HepG2 (cell line): ENCODE measurements at regions not wholly inside any gene's neighbourhood (a gene's known extent, or its start where the extent isn't known, plus 50 kb on each side); places are given as distances from the start of the nearest gene placed in this dataset.

Experiments used
- ATAC-seq: fragments of 200-7000 bp; cut with Tn5 transposase; 3 replicates; pipeline ENCODE4 v1.9.1; 2020; ENCODE audit warnings: mild to moderate bottlenecking, moderate library complexity
- BruUV-seq: library from RNA; stranded (reverse); fragments of 400-500 nt; replicated peaks from 2 replicates; lab custom pipeline; 2021; lab: Mats Ljungman, UMichigan
- CTCF ChIA-PET: fragments of 300-600 bp; formaldehyde crosslinking; extraction: SDS; loops from one replicate; lab custom pipeline; 2021; ENCODE audit warnings: low total read pairs, inconsistent platforms, low intra/inter-chr PET ratio; lab: Yijun Ruan, JAX
- POLR2A ChIA-PET: fragments of 350-600 bp; sonication (Branson Sonifier 250); formaldehyde crosslinking; loops from one replicate; lab custom pipeline; 2020; ENCODE audit warnings: antibody characterized with exemption, inconsistent platforms; lab: Yijun Ruan, JAX
- DNase-seq: peaks from one replicate; pipeline ENCODE4 v3.0.0-alpha.2; 2015; ENCODE audit warnings: low spot score
- FAIRE-seq: peaks from 3 replicates; lab custom pipeline; 2011; peaks lifted over from hg19 to GRCh38; lab: Jason Lieb, UNC
- H2AFZ ChIP-seq: one replicate; pipeline ENCODE4 v1.6.1; 2011; ENCODE audit warnings: low read length, inconsistent platforms
- H3K27ac ChIP-seq: fragments of 300-600 bp; 3 replicates; pipeline ENCODE4 v1.8.0; 2011; ENCODE audit warnings: mixed run types, mild to moderate bottlenecking, mixed read lengths, low read length, inconsistent platforms; ENCODE audit not compliant: insufficient read depth; ENCODE audit errors: extremely low read length
- H3K27me3 ChIP-seq, 2 experiments: fragments of 200-600 bp in 1 of 2; 2 replicates in 1 of 2; 3 replicates in 1 of 2; pipeline versions ENCODE4 v1.6.0 to v1.8.0; 2011; ENCODE audit warnings: low read length in 2 of 2, mild to moderate bottlenecking in 2 of 2, moderate library complexity in 2 of 2, inconsistent platforms in 1 of 2; ENCODE audit not compliant: insufficient read depth in 2 of 2, control insufficient read depth in 1 of 2
- H3K36me3 ChIP-seq, 2 experiments: fragments of 200-600 bp in 1 of 2; replicated peaks in 1 of 2; 2 replicates in 1 of 2; 3 replicates in 1 of 2; pipeline versions ENCODE4 v1.5.1 to v1.8.0; 2011; ENCODE audit warnings: low read length in 2 of 2, inconsistent platforms in 1 of 2; ENCODE audit not compliant: insufficient read depth in 2 of 2, control insufficient read depth in 1 of 2
- H3K4me1 ChIP-seq: 2 replicates; pipeline ENCODE4 v1.5.1; 2012; ENCODE audit warnings: low read length, inconsistent platforms; ENCODE audit not compliant: insufficient read depth
- H3K4me2 ChIP-seq: 2 replicates; pipeline ENCODE4 v1.6.0; 2011; ENCODE audit warnings: low read depth, low read length, inconsistent platforms
- H3K4me3 ChIP-seq, 3 experiments: fragments of 200-600 bp in 1 of 3; sonication (generic), shearing (Covaris generic) in 1 of 3; replicated peaks in 1 of 3; 2 replicates each; pipeline ENCODE4 v1.5.1; 2011 to 2016; ENCODE audit warnings: low read length in 3 of 3, inconsistent platforms in 2 of 3, low read depth in 2 of 3, mild to moderate bottlenecking in 2 of 3, control low read depth in 1 of 3, mixed read lengths in 1 of 3; ENCODE audit not compliant: insufficient read depth in 1 of 3
- H3K79me2 ChIP-seq: one replicate; pipeline ENCODE4 v1.6.1; 2011; ENCODE audit warnings: low read length, inconsistent platforms; ENCODE audit not compliant: insufficient read depth
- H3K9ac ChIP-seq: 2 replicates; pipeline ENCODE4 v1.6.0; 2011; ENCODE audit warnings: mild to moderate bottlenecking, low read depth, low read length, inconsistent platforms; ENCODE audit not compliant: insufficient read depth
- H3K9me3 ChIP-seq: 2 replicates; pipeline ENCODE4 v1.5.1; 2012; ENCODE audit warnings: mild to moderate bottlenecking, low read length
- H4K20me1 ChIP-seq: 2 replicates; pipeline ENCODE4 v1.6.0; 2011; ENCODE audit warnings: inconsistent platforms, mild to moderate bottlenecking, low read length, moderate library complexity; ENCODE audit not compliant: insufficient read depth
- AHR ChIP-seq: IDR thresholded peaks from 2 replicates; pipeline ENCODE4 v1.6.1; 2018; ENCODE audit warnings: missing genetic modification reagents, missing compliant biosample characterization
- ESRRA ChIP-seq: sonication (generic); formaldehyde crosslinking; IDR thresholded peaks from 2 replicates; pipeline ENCODE4 v1.5.1; 2020; ENCODE audit warnings: mild to moderate bottlenecking, low read depth, missing genetic modification reagents
- HDAC2 ChIP-seq: sonication (generic); formaldehyde crosslinking; IDR thresholded peaks from 2 replicates; pipeline ENCODE4 v1.4.0; 2020; ENCODE audit warnings: missing genetic modification reagents
- IRF9 ChIP-seq: sonication (generic); formaldehyde crosslinking; IDR thresholded peaks from 2 replicates; pipeline ENCODE4 v1.8.0; 2022; ENCODE audit warnings: missing genetic modification reagents, mild to moderate bottlenecking, borderline replicate concordance
- MED1 ChIP-seq: sonication (generic); formaldehyde crosslinking; IDR thresholded peaks from 2 replicates; pipeline ENCODE4 v1.4.0; 2020; ENCODE audit warnings: missing genetic modification reagents
- MYC ChIP-seq: sonication (generic); formaldehyde crosslinking; IDR thresholded peaks from 2 replicates; pipeline ENCODE4 v1.9.0; 2021; ENCODE audit warnings: missing genetic modification reagents, borderline replicate concordance
- NFRKB ChIP-seq: fragments of 450-650 bp; IDR thresholded peaks from 2 replicates; pipeline ENCODE4 v1.6.1; 2017
- THAP9 ChIP-seq: sonication (generic); formaldehyde crosslinking; IDR thresholded peaks from 2 replicates; pipeline ENCODE4; 2020; ENCODE audit warnings: missing genetic modification reagents, mild to moderate bottlenecking, borderline replicate concordance
- ZFP90 ChIP-seq: sonication (generic); formaldehyde crosslinking; IDR thresholded peaks from 2 replicates; pipeline ENCODE4 v1.8.0; 2022; ENCODE audit warnings: missing genetic modification reagents, mild to moderate bottlenecking, inconsistent platforms, borderline replicate concordance
- ZNF232 ChIP-seq: sonication (generic); formaldehyde crosslinking; IDR thresholded peaks from 2 replicates; pipeline ENCODE4 v1.4.0; 2020; ENCODE audit warnings: missing genetic modification reagents, borderline replicate concordance
- ZNF687 ChIP-seq: sonication (generic); formaldehyde crosslinking; IDR thresholded peaks from 2 replicates; pipeline ENCODE4 v1.5.1; 2020; ENCODE audit warnings: mild to moderate bottlenecking, missing genetic modification reagents, moderate library complexity
- ZNF776 ChIP-seq: sonication (generic); formaldehyde crosslinking; IDR thresholded peaks from 2 replicates; pipeline ENCODE4 v1.4.0; 2020; ENCODE audit warnings: mild to moderate bottlenecking, missing genetic modification reagents
- WGBS: methylation state at CpG from one replicate; pipeline ENCODE4 v1.1.6; 2017; ENCODE audit warnings: low lambda C conversion rate; 5-methylcytosine and 5-hydroxymethylcytosine counted together
- in situ Hi-C: cut with HindIII; loops from 2 replicates; pipeline ENCODE4 v1.10.0; 2017; ENCODE audit warnings: low pct_unique_long_range_greater_than_20kb; ENCODE audit not compliant: extremely low pct_ligation_motif_present
- intact Hi-C: fragments of 100-400 bp; cut with micrococcal nuclease; formaldehyde crosslinking; loops from one replicate; pipeline ENCODE4 v1.10.0; 2022; ENCODE audit not compliant: unreplicated experiment

GRCh38 chr2:234847364-234847635, 104.5 kb upstream of the SH3BP4 start:
- H3K9me3 ChIP-seq = 0 out of 2 replicates have a peak, but pooled peaks cover 3% of the 10 kb centered on the region
- no peak overlapping the region for H3K9ac ChIP-seq
- TF ChIP-seq ZNF776 (CRISPR knock-in tag) (no peak), IRF9 (CRISPR knock-in tag) (no peak), NFRKB (no peak), MYC (CRISPR knock-in tag) (peak; percentile 14; the same call in 1 of the 2 replicates), THAP9 (CRISPR knock-in tag) (0 out of 2 replicates have a peak, but pooled peaks have one; percentile 8), ZFP90 (CRISPR knock-in tag) (0 out of 2 replicates have a peak, but pooled peaks have one; percentile 18), ZNF232 (CRISPR knock-in tag) (0 out of 2 replicates have a peak, but pooled peaks have one; percentile 37), ZNF687 (CRISPR knock-in tag) (peak; percentile 75; the same call in 1 of the 2 replicates), ESRRA (0 out of 2 replicates have a peak, but pooled peaks have one; percentile 6), MED1 (CRISPR knock-in tag) (peak; percentile 19; the same call in 1 of the 2 replicates), HDAC2 (CRISPR knock-in tag) (0 out of 2 replicates have a peak, but pooled peaks have one; percentile 12), AHR (CRISPR knock-in tag) (0 out of 2 replicates have a peak, but pooled peaks have one; percentile 32)
- H3K4me2 ChIP-seq = no peak overlapping the region
- in situ Hi-C loops = no loop called here
- ATAC-seq (no peak), DNase-seq (no peak), FAIRE-seq (no peak)
- BruUV-seq = no TSS peak
- H2AFZ ChIP-seq = no peak overlapping the region
- peaks cover 96% of the 10 kb centered on the region for H3K4me1 ChIP-seq
- 100% methylated on average over 2 of the region's 6 CpGs for WGBS
- CTCF ChIA-PET = no interaction called here
- H3K36me3 ChIP-seq = no peaks in the 10 kb centered on the region
- no peaks in the 10 kb centered on the region for H3K79me2 ChIP-seq
- intact Hi-C loops = loop anchor here (2.0 kb wide), 1 partner anchor 16 kb away; no protein-coding TSS in a partner anchor
- H4K20me1 ChIP-seq = no peaks in the 10 kb centered on the region
- POLR2A ChIA-PET = no interaction called here
- H3K27ac ChIP-seq = peak overlapping the region; percentile 77
- no peaks in the 10 kb centered on the region for H3K27me3 ChIP-seq
- no peak overlapping the region for H3K4me3 ChIP-seq
